Nephron progenitor cell (in vitro differentiated cells): ENCODE measurements at regions not wholly inside any gene's neighbourhood (a gene's known extent, or its start where the extent isn't known, plus 50 kb on each side); places are given as distances from the start of the nearest gene placed in this dataset.

Experiments
- DNase-seq: peaks from one replicate; pipeline ENCODE4 v3.0.0; 2021
- H3K27ac Mint-ChIP-seq: 2 replicates; pipeline ENCODE4 v1.8.0; 2021; ENCODE audit warnings: mild to moderate bottlenecking, moderate library complexity, mixed read lengths
- H3K27me3 Mint-ChIP-seq: 2 replicates; pipeline ENCODE4 v1.8.0; 2021; ENCODE audit warnings: mild to moderate bottlenecking, low read depth, mixed read lengths; ENCODE audit not compliant: poor library complexity
- H3K36me3 Mint-ChIP-seq: 2 replicates; pipeline ENCODE4 v1.8.0; 2021; ENCODE audit warnings: low read depth, mixed read lengths
- H3K4me1 Mint-ChIP-seq: 2 replicates; pipeline ENCODE4 v1.8.0; 2021; ENCODE audit warnings: mixed read lengths
- H3K4me3 Mint-ChIP-seq: 2 replicates; pipeline ENCODE4 v1.8.0; 2021; ENCODE audit warnings: mild to moderate bottlenecking, moderate library complexity, mixed read lengths
- H3K9me3 Mint-ChIP-seq: 2 replicates; pipeline ENCODE4 v1.8.0; 2021; ENCODE audit warnings: mild to moderate bottlenecking, moderate library complexity, mixed read lengths
- CTCF ChIP-seq: fragments of 200-600 bp; sonication (generic); IDR thresholded peaks from 2 replicates; pipeline ENCODE4 v1.5.0; 2021; ENCODE audit warnings: antibody characterized with exemption

- H3K36me3 Mint-ChIP-seq = no peaks in the 10 kb centered on the region
- TF ChIP-seq CTCF = no peak
- no peak for DNase-seq
- no peak overlapping the region for H3K27ac Mint-ChIP-seq
- H3K9me3 Mint-ChIP-seq = peaks cover 15% of the 10 kb centered on the region
- H3K4me3 Mint-ChIP-seq = no peak overlapping the region
- peaks cover 4% of the 10 kb centered on the region for H3K27me3 Mint-ChIP-seq
- H3K4me1 Mint-ChIP-seq = no peaks in the 10 kb centered on the region
Observed at GRCh38 chr20:10893321-10893720, 219.5 kb upstream of the JAG1 start.

DNA sequence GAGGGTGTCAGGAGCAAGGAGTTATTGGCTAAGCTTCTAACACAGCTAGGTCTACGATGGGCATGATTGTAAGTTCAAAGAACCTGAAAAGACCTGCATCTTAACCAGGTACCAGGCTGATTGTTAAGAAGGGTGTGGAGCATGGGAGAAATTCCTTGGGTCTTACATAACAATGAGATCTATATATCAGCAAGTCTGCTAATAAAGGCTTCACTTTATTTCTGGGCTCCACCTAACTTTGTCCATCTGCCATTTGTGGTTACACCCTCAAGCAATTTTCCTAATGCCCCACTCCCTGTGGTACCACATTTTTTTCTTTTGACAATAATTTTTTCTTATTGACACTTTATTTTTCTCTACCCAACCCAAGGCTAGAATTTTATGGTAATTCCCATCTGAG lies 223.5 kb upstream of the JAG1 start:
- DNase-seq = no peak
- H3K27ac Mint-ChIP-seq = no peak overlapping the region
- H3K36me3 Mint-ChIP-seq = no peaks in the 10 kb centered on the region
- TF ChIP-seq CTCF = no peak
- no peaks in the 10 kb centered on the region for H3K9me3 Mint-ChIP-seq
- peaks cover 7% of the 10 kb centered on the region for H3K27me3 Mint-ChIP-seq
- no peak overlapping the region for H3K4me3 Mint-ChIP-seq
- H3K4me1 Mint-ChIP-seq = peaks cover 3% of the 10 kb centered on the region

GRCh38 chr20:10898552-10898951 lies 224.8 kb upstream of the JAG1 start:
- no peak overlapping the region for H3K4me3 Mint-ChIP-seq
- peaks cover 7% of the 10 kb centered on the region for H3K27me3 Mint-ChIP-seq
- TF ChIP-seq CTCF = no peak
- H3K27ac Mint-ChIP-seq = peak overlapping the region; percentile 1
- no peaks in the 10 kb centered on the region for H3K36me3 Mint-ChIP-seq
- DNase-seq = no peak
- H3K4me1 Mint-ChIP-seq = peaks cover 14% of the 10 kb centered on the region
- H3K9me3 Mint-ChIP-seq = no peaks in the 10 kb centered on the region

GRCh38 chr20:10902174-10902573 lies 228.4 kb upstream of the JAG1 start:
- Mint-ChIP-seq H3K27me3 (peaks cover 10% of the 10 kb centered on the region), H3K4me3 (no peak overlapping the region), H3K27ac (peak overlapping the region; percentile 24), H3K36me3 (no peaks in the 10 kb centered on the region), H3K4me1 (peaks cover 14% of the 10 kb centered on the region), H3K9me3 (no peaks in the 10 kb centered on the region)
- TF ChIP-seq CTCF = no peak
- no peak for DNase-seq

DNA sequence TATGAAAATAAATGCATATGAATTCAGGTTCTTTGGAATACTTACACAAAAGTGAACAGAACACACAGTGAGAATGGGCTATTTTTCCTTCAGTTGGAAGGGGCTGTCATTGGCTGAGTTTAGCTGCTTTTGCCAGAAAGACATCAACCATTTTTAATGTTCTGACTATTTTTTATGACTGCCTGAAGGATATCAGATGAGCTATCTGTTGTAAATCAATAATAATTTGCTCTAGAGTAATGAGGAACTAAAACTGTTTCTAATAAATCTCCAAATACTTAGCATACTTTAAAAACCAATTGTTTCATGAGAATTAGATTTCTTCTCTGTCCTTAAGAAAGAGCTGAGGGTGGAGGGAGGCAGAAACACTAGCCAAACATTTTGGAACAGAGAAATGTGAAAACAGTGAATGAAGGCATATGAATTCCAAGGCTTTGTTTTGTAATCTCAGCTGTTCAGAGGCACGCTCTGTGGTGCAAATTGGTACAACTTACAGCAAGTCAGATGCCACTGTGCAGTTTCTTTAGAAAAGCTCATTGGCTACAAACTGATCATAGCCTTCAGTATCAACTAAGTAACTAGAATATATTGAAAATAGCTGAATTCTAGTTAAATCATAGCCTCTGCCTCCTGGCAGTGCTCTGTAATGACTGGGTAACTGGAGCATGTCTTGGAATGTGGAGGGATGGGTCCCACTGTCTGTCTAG lies 228.9 kb upstream of the JAG1 start:
- Mint-ChIP-seq H3K4me1 (peaks cover 14% of the 10 kb centered on the region), H3K36me3 (no peaks in the 10 kb centered on the region), H3K4me3 (no peak overlapping the region), H3K27ac (peak overlapping the region; percentile 24), H3K27me3 (peaks cover 10% of the 10 kb centered on the region), H3K9me3 (no peaks in the 10 kb centered on the region)
- TF ChIP-seq CTCF = no peak
- no peak for DNase-seq

GRCh38 chr20:10906834-10907233 lies 233.0 kb upstream of the JAG1 start:
- Mint-ChIP-seq H3K9me3 (no peaks in the 10 kb centered on the region), H3K27me3 (peaks cover 7% of the 10 kb centered on the region), H3K27ac (no peak overlapping the region), H3K4me3 (no peak overlapping the region), H3K36me3 (no peaks in the 10 kb centered on the region), H3K4me1 (peaks cover 20% of the 10 kb centered on the region)
- TF ChIP-seq CTCF = no peak
- no peak for DNase-seq
